HuH-7.5 (cell line): ENCODE measurements at regions not wholly inside any gene's neighbourhood (a gene's known extent, or its start where the extent isn't known, plus 50 kb on each side); places are given as distances from the start of the nearest gene placed in this dataset.

Experiments
- DNase-seq: peaks from one replicate; pipeline ENCODE4 v3.0.0; 2011; ENCODE audit warnings: low spot score

DNA sequence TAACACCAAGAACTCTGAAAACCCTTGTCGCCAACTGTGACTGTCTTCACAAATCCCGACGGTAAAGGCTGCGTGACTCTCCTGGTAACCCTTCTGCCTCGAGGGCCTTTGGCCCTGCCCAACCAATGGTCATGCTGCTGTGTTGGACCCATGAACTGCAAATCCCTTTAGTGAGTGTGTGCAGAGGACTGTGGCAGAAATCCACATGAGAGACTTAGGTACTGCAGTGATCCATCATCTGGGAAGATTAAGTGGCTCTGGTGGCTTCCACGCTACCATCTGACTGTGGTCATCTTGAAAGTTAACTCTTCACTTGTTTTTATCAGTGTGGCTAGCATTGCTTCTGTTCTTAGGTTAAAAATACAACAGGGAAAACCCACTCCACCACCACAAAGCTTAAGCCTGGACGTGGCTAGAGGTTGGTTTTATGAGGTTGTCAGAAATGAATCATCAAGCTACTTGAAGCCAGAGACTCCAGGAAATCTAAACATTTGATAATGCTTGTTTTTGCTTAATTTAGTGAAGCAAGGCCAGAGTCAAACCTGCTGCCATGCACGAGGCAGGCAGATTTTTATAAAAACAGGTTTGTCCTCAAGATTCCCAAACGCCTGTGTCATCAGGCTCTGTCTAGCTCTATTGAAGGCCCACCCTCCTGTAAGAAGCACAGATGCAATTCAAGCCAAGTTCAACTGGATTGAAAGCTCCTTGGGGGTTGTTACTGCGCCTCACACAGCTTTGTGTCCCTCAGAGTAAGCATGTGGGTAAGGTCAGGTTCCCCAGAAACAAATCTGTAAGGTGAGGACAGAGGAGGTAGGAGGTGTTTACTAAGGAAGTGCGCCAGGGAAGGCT lies 52.7 kb upstream of the ERCC6L2 start:
- DNase-seq: no peak

DNA sequence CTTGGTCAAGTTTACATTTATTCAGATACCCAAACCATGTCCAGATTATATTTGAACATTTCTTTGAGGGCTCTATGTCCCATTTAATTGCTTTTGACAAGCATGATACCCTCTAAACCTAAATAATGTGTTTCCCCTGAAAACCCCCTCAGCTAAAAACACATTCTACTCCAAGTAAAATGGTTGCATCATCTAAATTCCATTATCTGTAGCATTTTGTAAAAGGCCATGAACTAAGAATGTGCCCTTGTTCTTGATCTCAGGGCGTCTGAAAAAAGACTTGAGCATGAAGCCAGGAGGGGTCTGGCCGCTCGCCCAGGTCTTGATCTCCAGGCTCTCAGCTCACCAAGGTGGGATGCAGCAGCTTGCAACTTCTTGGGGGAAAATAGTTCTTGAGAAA lies 53.5 kb upstream of the ERCC6L2 start:
- no peak for DNase-seq

DNA sequence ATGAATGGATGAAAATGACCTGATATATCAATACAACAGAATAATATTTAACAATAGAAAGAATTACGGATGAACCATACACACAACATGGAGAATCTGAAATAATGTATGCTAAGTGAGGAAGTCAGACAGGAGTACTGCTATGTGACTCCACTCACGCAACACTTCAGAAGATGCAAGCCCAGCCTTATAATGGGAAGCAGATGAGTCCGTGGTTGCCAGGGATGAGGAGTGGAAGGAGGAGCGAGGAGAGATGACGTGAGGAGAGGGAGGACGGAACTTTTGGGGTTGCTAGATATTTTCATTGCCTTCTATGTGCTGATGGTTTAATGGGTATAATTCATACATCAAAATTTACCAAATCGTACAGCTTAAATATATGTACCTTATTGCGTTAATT lies 55.4 kb upstream of the ERCC6L2 start:
- no peak for DNase-seq

DNA sequence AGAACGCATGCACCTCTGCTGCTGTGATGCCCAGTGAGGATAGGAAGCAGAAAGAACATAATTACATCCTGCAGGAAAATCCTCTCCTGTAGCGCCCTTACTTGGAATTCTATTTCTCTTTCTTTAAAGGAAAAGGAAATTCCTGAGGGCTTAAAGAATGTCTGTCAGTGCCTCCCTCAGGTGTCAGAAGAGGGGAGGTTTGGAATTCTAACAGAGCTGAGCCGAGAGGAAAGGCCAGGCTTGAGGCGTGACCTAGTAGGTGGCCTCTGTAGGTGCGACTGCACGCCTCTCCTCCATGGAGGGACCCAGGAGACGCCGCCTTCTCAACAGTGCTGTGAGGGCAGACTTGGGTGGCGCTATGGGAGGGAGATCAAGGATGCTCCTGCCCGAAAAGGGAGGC lies 55.9 kb upstream of the ERCC6L2 start:
- no peak for DNase-seq

DNA sequence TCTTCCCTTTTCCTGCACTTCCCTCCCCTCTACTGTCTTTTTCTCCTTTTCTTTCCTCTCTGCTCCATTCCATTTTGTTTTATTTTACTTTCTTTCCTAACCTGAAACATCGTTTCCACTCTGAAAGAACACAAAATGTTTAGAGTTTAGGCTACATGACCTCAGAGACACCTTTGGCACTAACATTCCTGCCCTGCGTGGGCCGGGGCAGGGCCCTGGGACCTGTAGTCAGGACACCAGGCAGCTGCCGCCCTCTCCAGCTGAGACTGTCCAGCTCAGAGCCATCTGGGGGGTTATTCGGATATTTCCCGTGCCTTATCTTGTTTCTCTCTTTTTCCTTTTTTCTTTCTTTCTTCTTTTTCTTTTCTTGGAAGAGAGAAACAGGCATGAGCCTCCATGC lies 58.3 kb upstream of the ERCC6L2 start:
- no peak for DNase-seq

DNA sequence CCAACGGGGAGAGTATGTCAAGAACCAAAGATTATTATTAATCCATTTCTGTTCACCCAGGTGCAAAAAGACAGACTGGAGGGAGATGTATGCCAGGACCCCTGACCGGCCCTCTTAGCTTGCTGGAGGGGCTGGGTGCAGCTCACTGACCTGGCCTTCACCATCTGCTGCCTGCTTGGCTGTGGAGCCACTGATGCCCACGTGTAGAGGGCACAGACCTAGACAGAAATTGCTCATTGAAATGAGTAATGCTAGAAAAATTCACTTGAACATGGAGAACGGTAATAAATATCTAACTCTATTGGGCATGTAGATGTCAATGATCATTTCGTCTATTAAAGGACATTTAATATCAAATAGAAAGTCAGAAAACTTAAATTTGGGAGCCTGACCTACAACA lies 58.8 kb upstream of the ERCC6L2 start:
- DNase-seq: no peak

DNA sequence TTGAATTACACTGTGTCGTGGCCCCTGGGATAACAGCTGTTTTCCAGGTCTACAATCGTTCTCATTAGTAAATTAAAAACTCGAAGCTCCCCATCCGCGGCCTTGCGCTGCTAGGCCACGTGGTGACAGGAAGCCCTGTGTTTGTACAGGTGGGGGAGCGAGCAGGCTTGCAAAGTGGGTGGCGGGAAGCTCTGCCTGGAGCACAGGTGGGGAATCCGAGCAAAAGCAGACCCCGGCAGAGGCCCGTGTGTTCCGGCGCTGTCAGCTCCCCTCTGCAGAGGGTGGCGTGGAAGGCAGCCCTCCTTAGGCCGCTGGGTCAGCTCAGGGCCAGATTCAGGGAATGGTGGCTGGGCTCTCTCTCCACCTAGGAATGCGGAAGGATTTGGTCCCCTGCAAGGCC lies 59.5 kb upstream of the ERCC6L2 start:
- DNase-seq: no peak

DNA sequence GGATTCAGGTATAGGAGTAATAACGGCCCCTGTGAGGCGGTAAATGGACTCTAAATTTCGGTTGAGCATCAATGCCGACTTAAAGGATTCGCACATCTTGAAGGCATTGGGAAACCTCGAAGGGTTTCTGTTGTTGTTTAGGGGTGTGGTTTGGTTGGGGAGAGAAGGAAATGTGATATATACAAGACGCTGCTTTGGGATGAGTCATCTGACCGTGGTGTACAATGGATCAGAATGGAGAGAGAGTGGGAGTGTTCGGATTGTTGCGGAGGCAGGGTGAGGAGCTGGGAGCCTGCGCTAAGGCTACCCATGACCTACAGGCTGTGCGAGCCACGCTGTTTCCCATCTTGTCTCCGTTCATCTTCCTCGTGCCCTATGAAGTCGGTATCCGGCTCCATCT lies 60.4 kb upstream of the ERCC6L2 start:
- DNase-seq: no peak

DNA sequence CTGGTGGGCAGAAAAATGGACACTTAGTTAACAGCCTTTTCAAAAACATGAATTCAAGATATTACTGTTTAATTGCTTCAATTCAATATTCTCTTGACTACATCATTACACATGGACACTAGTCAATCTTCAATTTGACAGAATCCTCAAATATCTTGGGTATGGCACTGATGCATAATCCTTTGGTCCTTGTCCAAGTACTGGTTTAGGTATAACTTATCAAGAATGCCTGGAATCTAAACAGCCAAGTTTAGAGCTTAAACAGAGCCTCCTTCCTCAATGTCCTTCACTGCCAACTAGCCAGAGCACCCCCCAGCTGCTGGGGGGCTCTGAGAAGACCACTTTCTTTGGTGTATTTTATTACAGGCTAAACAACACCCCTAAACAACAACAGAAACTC lies 61.6 kb upstream of the ERCC6L2 start:
- no peak for DNase-seq

DNA sequence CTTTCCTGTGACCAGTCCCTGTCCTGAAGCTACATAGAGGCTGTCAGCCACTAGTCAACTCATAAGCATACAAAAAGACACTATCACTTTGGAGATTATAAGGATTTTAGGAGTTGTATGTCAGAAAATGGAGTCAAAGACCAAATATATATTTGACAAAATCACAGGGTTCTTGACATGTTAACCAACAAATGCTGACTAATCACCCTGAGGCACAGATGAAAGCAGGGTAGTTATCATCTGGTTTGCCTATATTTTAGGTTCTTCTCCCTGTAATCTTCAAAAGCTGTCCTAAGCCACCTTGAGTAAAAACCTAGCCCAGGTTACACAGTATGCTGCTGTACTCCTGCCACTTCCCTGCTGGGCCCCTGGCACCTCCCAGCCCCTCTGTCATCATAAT lies 64.7 kb upstream of the ERCC6L2 start:
- no peak for DNase-seq

DNA sequence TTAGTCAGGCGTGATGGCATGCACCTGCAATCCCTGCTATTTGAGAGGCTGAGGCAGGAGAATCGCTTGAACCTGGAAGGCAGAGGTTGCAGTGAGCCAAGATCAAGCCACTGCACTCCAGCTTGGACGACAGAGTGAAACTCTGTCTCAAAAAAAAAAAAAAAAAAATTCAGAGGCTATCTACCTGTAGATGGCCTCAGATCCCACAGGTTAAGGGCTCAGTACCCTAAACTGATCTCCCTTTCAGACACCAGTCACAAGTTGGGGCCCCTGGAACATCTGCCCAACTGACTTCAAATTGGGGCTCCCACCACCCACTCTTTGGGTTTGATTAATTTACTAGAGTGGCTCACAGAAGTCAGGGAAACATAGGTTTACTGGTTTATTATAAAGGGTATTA lies 65.4 kb upstream of the ERCC6L2 start:
- no peak for DNase-seq

DNA sequence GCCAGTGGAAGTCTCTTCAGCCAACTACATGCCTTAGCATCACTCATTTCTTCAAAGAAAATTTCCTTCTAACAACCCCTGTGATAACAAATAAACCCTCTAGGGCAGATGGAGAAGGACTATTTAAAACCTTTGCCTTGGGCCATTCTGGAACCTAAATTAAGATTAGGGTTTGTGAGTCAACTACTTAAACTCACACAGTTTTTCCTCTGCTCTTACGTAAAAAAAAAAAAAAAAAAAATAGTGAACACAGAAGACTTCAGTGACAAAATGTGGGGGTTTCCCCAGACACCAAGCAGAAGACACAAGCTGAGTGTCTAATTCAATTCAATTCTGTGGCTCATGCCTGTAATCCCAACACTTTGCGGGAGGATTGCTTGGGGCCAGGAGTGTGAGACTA lies 65.8 kb upstream of the ERCC6L2 start:
- no peak for DNase-seq

DNA sequence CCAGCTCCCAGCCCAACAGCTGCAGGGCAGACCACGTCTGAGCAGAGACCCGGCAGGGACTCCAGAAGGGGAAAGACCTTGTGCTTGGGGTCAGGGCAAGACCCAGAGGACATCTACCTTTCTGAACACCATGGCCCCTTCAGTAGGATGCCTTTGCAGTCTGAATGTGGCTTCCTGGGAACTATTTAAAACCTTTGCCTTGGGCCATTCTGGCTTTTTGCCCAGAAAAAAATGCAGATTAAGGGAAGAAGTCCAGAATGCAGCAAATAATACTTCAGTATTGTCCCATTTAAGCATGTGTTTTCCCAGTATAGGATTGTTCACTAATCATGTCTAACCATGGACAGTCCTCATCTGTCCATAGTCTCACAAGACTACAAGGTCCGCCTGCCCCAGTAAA lies 67.5 kb upstream of the ERCC6L2 start:
- no peak for DNase-seq

DNA sequence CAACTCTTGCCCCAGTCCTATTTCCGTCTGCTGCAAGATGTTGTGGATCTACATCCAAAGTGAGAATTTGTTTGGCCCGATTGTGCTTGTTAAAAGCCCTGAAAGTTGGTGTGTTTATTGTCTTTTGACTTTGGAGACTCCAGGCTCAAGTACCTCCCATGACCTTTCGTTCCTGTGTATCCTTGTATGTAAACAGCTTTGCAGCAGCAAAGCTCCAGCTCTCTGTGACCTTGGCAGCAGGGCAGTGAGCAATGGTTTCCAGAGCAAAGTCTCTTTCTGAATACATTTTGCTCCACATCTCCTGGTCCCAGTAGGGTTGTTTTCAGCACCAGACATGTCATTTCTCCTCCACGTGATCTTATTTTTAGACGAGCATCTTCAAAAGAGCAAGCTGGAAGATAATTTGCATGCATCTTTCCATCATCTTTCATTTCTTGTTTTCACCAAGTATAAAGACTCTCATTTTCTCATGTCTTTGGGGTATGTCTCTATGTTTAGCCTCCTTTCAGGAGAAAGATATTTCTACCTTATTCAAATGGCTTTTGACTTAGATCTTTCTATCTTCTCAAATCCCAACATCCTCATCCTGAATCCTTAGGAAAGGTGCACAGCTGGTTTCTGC lies 68.1 kb upstream of the ERCC6L2 start:
- DNase-seq: peak; percentile 46

DNA sequence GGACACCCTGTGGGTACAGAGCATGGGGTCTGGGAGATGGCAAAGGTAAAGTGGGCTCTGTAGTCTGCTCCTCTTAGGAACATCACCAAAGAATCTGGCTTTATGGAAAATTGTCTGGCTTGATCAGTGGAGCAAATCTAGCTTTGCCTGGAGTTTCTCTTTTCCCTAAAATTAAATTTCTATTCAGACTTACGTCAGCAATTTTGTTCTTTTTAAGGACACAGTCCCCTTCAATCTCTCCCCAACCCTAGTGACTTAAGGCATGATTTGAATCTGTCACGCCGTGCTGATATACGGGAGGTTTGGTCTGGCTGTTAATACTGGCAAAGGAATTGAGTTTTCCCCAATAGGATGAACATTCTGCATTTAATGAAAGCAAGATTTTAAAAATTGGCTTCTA lies 72.3 kb upstream of the ERCC6L2 start:
- DNase-seq: no peak

DNA sequence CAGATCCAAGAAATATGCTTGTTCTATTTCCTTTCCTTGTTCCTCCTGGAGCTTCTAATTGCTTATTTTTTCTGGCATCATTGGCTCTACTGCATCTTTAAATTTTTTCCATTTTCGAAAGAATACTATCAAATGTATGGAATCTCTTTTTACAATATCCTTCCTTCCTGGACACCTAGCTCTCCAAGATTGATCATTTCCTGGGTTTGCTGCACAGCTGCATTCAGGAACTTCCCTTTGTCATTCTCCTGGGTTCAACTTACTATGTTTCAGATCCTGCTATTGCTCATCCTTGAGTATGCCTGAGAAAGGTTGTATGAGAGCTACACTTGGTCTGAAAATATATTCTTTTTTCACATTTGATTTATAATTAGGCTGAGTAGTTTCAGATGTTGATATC lies 73.7 kb upstream of the ERCC6L2 start:
- DNase-seq: no peak

DNA sequence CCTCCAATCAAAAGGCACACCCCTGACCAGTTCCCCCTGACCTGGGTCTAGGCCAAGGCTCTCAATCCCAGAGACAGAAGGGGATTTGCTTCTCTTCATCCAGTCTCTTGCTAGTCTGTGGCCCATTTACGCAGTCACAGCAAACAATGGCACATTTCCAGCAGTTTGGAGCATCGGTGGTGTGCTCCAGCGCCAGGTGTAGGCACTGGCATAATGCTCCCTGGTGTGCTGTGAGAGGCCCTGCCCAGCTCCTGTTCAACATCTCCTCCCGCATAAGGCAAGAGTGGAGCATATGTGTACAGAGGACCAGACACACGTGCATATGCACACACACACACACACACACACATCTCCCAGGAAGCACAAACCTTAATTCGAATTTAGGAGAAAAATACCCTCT lies 79.5 kb upstream of the ERCC6L2 start:
- DNase-seq: no peak

DNA sequence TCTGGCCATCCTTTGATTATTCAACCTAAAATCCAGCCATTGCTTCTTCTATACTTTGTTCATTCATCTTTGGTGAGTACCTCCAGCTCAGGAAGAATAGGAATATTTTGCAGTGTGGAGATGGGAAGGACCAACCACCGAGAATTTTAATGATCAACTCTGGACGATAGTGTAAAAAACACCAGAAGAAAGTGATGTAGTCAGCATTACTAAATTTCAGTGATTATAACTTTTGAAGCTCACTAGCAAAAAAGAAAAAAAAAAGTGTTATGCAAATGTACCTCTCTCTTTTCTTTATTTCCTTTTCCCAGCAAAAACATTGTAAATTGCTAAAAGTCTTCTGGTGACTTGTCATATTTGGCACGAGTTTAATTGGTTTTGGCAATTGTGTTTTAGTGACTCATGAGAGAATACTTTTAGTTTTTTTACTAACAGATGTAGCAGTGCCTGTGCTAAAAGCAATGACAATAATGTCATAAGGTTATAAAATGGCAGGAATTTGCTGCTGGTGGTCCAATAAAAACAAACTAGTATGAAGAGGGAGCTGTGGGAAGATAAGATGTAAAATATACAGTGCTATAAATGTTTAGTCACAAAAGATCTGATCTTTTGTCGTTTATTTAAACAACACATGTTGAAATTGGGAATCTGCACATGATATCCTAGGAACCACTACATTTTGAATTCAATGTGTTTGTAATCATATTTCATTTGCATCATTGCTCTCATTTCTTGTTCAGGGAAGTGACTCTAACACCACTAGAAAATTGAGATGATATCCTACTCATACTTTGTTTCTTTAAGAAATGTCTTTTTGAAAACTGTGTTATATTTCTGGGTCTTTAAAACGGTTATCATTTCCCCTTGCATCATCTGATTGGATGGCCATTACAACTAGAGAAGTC lies 81.3 kb upstream of the ERCC6L2 start:
- DNase-seq: no peak

DNA sequence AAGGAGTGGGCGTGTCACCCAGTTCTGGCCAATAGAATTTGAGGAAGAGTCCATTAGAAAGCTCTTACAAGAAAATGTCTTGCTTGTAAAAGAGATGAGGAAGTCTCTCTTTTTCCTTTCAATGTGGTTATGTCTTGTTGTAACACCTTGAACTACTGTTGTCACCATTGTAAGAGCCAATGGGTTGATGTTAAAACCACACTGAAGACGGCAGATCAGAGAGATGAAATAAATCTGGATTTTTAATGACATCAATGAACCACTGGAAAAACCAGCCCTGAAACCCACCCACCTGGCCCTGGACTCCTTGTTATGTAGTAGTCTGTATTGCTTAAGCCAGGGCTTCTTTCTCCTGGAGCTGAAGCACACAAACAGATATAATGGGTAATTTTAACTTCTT lies 83.8 kb upstream of the ERCC6L2 start:
- DNase-seq: no peak

DNA sequence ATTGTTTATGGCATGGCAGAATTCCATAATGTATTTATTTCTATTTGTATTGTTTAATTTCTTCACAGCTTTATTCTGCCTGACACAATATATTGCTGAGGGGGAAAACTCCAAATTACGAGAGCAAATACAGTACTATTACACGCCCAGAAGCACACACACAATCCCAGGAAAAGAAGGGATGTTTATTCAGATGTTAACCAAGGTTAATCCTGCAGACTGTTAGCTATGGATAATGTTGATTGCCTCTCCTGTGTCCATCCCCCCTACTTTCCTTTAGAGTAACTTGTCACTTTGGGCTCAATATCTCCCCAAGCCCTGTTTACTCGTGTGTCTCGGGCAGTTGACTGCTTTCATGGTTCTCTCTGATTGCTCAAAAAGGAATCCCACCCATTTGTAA lies 84.2 kb upstream of the ERCC6L2 start:
- DNase-seq: no peak

DNA sequence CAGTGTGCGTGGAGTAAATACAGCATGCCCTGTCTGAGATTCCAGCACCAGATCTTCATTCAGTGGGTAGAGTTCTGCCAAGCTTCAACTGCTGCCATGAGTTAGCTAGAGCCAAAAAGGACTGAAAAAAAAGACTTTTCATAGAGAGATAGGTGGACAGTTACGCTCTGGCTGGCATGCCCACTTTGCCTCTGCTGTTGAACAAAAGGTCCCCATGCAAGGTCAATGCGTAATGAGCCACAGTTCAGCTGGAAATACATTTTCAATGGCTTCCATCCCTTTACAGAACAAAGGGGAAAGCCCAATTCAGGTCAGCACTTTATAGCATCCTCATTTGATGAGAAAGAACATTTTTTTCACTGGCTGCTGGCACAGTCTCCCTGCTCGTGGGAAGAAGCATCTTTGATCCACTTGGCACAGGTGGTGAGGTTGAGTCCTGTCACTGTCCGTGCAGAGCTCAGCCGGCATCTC lies 86.9 kb upstream of the ERCC6L2 start:
- no peak for DNase-seq

DNA sequence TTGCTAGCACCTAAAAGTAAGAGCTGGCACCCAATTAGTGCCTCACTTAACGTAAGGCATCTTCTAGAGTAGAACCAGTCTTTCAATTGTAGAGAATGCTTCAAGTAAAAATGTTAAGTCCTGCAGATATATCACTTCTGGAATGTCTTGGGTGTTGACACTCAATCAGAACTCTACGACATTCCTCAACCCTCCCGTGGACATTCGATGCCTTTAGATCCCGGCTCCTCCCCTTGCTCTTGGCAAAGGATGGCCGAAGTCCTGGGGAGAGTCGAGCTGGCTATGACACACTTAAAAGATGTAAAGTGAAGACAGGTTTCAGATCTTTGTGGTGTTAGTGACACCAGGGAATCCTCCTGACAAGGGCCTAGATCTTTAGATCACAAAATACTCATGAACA lies 87.5 kb upstream of the ERCC6L2 start:
- DNase-seq: no peak

DNA sequence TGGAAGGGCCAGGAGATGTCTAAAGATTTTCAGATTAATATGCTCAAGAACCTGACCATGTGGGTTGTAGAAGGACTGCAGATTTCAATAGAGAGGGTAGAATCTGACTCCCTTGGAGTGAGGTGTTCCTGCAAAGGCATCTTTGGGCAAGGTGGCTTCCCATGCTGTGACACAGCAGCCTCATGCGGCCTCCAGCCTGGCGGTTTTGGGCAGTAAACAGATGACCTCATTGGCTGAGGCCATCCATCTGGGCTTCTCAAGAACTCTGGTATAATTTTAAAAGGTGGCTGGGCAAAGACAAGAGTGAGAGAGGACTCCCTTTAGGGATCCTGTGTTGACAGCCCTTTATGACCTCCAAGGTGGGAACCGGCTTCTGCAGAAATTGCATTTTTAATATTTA lies 90.3 kb upstream of the ERCC6L2 start:
- DNase-seq: no peak
